ENCODE measurements at regions not wholly inside any gene's neighbourhood (a gene's known extent, or its start where the extent isn't known, plus 50 kb on each side); places are given as distances from the start of the nearest gene placed in this dataset.

DNA sequence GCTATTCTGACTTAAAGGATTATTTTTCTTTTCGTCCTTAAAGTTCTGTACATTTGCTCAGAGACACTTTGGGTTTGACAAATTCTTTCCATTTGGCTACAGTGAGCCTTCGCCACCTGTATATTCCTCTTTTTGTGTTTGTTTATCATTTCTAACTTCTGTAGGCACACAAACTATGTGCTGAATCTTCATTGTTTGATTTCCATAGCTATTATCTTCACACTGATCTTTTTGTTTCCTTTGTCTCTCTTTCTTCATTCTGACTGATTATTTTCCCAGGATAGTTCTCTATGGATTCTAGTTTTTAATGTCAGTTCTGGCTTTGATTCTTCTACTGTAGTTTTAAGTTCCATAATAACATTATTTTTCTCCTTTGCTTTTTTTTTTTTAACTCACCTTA lies 350.2 kb downstream of the ZNF521 start:
- no peak for DNase-seq (ENCODE audit: low read depth)
- TF ChIP-seq, protein P1, sequence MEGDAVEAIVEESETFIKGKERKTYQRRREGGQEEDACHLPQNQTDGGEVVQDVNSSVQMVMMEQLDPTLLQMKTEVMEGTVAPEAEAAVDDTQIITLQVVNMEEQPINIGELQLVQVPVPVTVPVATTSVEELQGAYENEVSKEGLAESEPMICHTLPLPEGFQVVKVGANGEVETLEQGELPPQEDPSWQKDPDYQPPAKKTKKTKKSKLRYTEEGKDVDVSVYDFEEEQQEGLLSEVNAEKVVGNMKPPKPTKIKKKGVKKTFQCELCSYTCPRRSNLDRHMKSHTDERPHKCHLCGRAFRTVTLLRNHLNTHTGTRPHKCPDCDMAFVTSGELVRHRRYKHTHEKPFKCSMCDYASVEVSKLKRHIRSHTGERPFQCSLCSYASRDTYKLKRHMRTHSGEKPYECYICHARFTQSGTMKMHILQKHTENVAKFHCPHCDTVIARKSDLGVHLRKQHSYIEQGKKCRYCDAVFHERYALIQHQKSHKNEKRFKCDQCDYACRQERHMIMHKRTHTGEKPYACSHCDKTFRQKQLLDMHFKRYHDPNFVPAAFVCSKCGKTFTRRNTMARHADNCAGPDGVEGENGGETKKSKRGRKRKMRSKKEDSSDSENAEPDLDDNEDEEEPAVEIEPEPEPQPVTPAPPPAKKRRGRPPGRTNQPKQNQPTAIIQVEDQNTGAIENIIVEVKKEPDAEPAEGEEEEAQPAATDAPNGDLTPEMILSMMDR (conservative IDR thresholded peaks at IDR 0.05; ENCODE audit: low read depth, low read length), result no peak
- H3K4me3 ChIP-seq (ENCODE audit: low read depth, low read length), result no peak overlapping the region

DNA sequence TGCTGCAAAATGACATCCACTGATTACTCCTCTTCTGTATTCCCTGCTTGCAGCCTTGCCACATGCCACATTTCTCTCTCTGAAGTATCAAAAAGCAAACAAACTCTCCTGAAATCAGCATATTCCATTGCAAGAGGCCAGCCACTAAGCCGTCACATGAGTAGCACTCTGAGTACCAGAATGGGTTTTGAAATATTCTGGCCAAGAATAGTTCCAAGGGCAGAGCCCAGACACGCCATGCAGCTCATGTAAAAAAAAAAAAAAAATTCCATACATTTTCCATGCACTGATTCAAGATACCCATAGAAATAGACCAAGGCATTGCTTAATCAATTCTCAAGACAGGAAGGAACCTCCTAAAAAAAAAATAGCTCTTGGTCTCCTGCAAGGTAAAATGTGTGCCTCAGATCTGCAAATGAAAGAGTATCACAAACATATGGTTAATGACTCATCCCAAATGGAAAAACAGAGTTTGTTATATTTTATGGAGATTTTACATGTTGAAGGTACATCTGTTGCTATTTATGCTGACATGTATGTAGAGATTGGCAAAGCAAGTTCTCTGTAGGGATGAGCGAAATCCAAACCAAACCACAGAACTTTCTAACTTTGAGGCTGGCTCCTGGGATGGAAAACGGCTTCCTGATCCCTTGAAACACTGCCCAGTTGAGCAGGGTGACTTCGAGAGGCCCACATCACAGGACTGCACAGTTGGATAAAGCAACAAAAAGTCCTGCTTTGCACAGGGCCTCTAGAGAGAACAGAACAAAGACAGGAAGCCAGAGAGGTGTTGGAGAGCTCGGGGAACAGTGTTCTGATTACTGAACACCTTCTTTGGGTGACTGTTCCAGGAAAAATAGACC lies 346.2 kb downstream of the ZNF521 start:
- H3K4me3 ChIP-seq (ENCODE audit: low read depth, low read length), result no peak overlapping the region
- DNase-seq (ENCODE audit: low read depth), result peak; percentile 25
- TF ChIP-seq, protein P1 (conservative IDR thresholded peaks at IDR 0.05; ENCODE audit: low read depth, low read length), result no peak

DNA sequence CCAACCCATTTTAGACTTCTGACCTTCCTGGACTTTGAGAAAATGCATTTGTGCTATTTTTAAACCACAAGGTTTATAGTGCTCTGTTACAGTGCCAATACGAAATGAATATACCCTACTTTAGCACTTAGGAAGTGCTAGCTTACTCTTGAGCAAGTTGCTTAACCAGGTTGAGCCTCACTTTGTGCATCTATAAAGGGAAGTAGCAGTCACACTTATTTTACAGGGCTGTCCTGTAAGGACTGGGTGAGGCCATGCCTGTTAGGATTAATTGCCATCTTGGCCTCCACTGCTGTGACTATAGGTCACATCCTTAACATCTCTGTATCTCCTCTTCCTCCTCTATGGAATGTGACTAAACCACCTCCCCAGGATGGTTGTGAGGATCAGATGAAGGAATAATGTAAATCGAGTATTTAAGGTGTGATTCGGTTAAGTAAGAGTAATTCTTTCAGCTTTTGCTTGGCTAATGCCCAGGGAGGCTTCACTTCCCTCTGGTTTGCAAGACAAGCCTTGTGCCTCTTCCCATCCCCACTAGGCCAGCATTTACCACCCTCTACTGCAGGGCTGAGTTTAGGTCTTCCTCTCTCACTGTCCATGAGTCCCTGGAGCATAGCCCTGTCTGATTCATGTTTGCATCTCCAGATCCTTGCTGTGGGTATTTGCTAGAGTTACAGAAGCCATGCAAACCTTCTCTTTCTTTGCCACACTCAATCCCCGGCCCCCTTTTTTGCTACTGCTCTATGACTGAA lies 341.2 kb downstream of the ZNF521 start:
- no peak overlapping the region for H3K4me3 ChIP-seq (ENCODE audit: low read depth, low read length)
- TF ChIP-seq, protein P1 (conservative IDR thresholded peaks at IDR 0.05; ENCODE audit: low read depth, low read length), result no peak
- no peak for DNase-seq (ENCODE audit: low read depth)
